CD8-positive, alpha-beta memory T cell (primary cell): ENCODE measurements at regions not wholly inside any gene's neighbourhood (a gene's known extent, or its start where the extent isn't known, plus 50 kb on each side); places are given as distances from the start of the nearest gene placed in this dataset.

ENCODE experiments used
- CTCF ChIA-PET: fragments of 350-600 bp; sonication (Branson Sonifier 250); formaldehyde crosslinking; loops from one replicate; lab custom pipeline; 2021; ENCODE audit warnings: antibody characterized with exemption; lab: Charles Lee
- POLR2A ChIA-PET: fragments of 350-600 bp; sonication (Branson Sonifier 250); formaldehyde crosslinking; loops from one replicate; lab custom pipeline; 2021; ENCODE audit warnings: antibody characterized with exemption; lab: Charles Lee
- DNase-seq, 5 donors: peaks; one replicate each; pipeline versions ENCODE4 v3.0.0 to v3.0.0-alpha.2; 2020 to 2022; ENCODE audit warnings: mixed read lengths in 1 of 5
- H3K27ac ChIP-seq: one replicate; pipeline ENCODE4 v1.7.0; 2013; ENCODE audit warnings: low read depth, mild to moderate bottlenecking, low read length, moderate library complexity
- H3K27me3 ChIP-seq: 2 replicates; pipeline ENCODE4 v1.7.0; 2013; ENCODE audit warnings: low read length, mild to moderate bottlenecking; ENCODE audit not compliant: insufficient read depth, poor library complexity, severe bottlenecking
- H3K36me3 ChIP-seq: 2 replicates; pipeline ENCODE4 v1.7.0; 2013; ENCODE audit warnings: mild to moderate bottlenecking, low read length, moderate library complexity; ENCODE audit not compliant: insufficient read depth
- H3K4me1 ChIP-seq: 2 replicates; pipeline ENCODE4 v1.7.0; 2013; ENCODE audit warnings: mild to moderate bottlenecking, low read length, moderate library complexity; ENCODE audit not compliant: insufficient read depth
- H3K4me3 ChIP-seq: 2 replicates; pipeline ENCODE4 v1.7.0; 2013; ENCODE audit warnings: mild to moderate bottlenecking, low read length
- H3K9me3 ChIP-seq: 2 replicates; pipeline ENCODE4 v1.7.0; 2013; ENCODE audit warnings: mild to moderate bottlenecking, low read length
- H3K27ac Mint-ChIP-seq, 8 donors: one replicate each; pipeline ENCODE4 v1.8.0; 2020 to 2021; ENCODE audit warnings: mixed read lengths in 8 of 8, mild to moderate bottlenecking in 6 of 8, inconsistent platforms in 3 of 8, moderate library complexity in 3 of 8
- H3K27me3 Mint-ChIP-seq, 2 donors: one replicate each; pipeline ENCODE4 v1.8.0; 2020 to 2021; ENCODE audit warnings: mixed read lengths in 2 of 2, mild to moderate bottlenecking in 1 of 2, moderate library complexity in 1 of 2
- H3K36me3 Mint-ChIP-seq, 3 donors: one replicate each; pipeline ENCODE4 v1.8.0; 2020 to 2021; ENCODE audit warnings: mixed read lengths in 3 of 3, inconsistent platforms in 1 of 3, mild to moderate bottlenecking in 1 of 3
- H3K4me1 Mint-ChIP-seq, 3 donors: one replicate each; pipeline ENCODE4 v1.8.0; 2020 to 2021; ENCODE audit warnings: mixed read lengths in 3 of 3, inconsistent platforms in 1 of 3, mild to moderate bottlenecking in 1 of 3
- H3K4me3 Mint-ChIP-seq, 7 donors: one replicate each; pipeline ENCODE4 v1.8.0; 2020 to 2021; ENCODE audit warnings: mixed read lengths in 7 of 7, mild to moderate bottlenecking in 6 of 7, moderate library complexity in 4 of 7, inconsistent platforms in 2 of 7
- H3K9me3 Mint-ChIP-seq, 5 donors: one replicate each; pipeline ENCODE4 v1.8.0; 2020 to 2022; ENCODE audit warnings: mixed read lengths in 5 of 5, mild to moderate bottlenecking in 3 of 5, moderate library complexity in 2 of 5, inconsistent platforms in 1 of 5

DNA sequence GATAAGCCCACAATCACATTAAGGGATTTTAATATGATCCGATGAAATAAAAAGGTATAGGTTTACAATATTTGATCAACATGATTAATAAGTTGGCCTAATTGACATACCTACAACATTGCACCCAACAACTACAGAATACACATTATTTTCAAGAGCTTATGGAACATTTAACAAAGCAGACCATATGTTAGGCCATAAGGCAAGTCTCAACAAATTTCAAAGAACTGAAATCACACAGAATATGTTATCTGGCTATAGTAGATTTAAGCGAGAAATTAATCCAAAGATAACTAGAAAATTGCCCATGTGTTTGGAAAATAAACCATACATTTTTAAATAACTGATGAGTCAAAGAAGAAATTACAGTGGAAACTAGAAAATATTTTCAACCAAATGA is 126.0 kb upstream of the KCNG1 start:
- CTCF ChIA-PET = no interaction called here
- Mint-ChIP-seq H3K27me3 (peaks cover 21 to 51% of the 10 kb centered on the region in 2 donors), H3K4me3 (no peak overlapping the region), H3K27ac (no peak overlapping the region), H3K36me3 (peaks cover 0 to 4% (median 0%) of the 10 kb centered on the region in 3 donors), H3K9me3 (peaks cover 0 to 8% (median 5%) of the 10 kb centered on the region in 5 donors), H3K4me1 (no peaks in the 10 kb centered on the region)
- Histone ChIP-seq H3K27ac (no peak overlapping the region), H3K4me1 (no peaks in the 10 kb centered on the region), H3K4me3 (no peak overlapping the region), H3K9me3 (no peaks in the 10 kb centered on the region), H3K36me3 (no peaks in the 10 kb centered on the region), H3K27me3 (peaks cover 3% of the 10 kb centered on the region)
- no peak for DNase-seq
- POLR2A ChIA-PET = no interaction called here

DNA sequence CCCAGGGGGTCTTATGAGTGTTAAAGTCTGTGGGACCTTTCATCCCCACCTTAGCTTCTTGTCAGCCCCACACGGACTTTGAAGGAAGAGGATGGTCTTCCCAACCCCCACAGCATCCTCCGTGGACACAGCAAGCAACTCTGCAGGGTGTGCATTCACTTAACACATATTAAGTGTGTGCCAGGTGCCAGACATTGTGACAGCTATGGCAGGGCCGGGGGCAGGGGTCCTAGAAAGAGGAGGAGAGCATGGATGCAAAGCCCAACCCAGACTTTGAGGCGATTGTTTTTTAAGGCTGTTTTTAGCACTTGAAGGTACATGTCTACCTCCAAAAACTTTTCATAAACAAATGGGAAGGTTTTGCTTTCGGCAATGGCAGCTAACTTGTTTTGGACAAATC is 121.6 kb upstream of the KCNG1 start:
- POLR2A ChIA-PET = no interaction called here
- Histone ChIP-seq H3K27ac (no peak overlapping the region), H3K27me3 (peaks cover 3% of the 10 kb centered on the region), H3K4me1 (no peaks in the 10 kb centered on the region), H3K36me3 (no peaks in the 10 kb centered on the region), H3K9me3 (no peaks in the 10 kb centered on the region), H3K4me3 (no peak overlapping the region)
- Mint-ChIP-seq H3K4me1 (no peaks in the 10 kb centered on the region), H3K27ac (no peak overlapping the region), H3K27me3 (peaks cover 25 to 71% of the 10 kb centered on the region in 2 donors), H3K4me3 (no peak overlapping the region), H3K36me3 (peaks cover 0 to 4% (median 0%) of the 10 kb centered on the region in 3 donors), H3K9me3 (peaks cover 0 to 8% (median 5%) of the 10 kb centered on the region in 5 donors)
- DNase-seq = no peak
- CTCF ChIA-PET = interaction anchor here (1.1 to 1.4 kb wide), 2 partner anchors 11 to 242 kb away, joined by 3 read pairs; no protein-coding TSS in a partner anchor

DNA sequence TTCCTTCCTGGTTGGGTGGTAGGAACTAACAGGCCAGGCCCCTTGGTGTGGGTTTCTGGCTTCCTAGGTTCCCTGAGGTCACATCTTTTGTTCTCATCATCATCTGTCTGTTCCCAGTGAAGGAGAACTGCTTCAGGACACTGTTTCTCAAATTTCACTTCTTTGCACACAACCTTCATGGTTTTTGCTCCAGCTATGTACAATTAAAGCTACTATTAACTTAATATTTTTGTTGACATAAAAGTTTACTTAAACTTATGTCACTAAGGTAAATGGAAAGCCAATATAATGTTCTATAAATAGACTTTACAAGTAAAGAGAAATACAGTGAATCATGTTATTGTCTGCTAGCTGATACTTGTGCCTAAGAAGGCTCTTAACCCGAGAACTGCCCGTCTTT is 120.7 kb upstream of the KCNG1 start:
- peaks cover 0 to 8% (median 5%) of the 10 kb centered on the region in 5 donors for H3K9me3 Mint-ChIP-seq
- H3K4me3 Mint-ChIP-seq = no peak overlapping the region
- Histone ChIP-seq H3K27ac (no peak overlapping the region), H3K4me1 (no peaks in the 10 kb centered on the region), H3K4me3 (no peak overlapping the region), H3K27me3 (peaks cover 3% of the 10 kb centered on the region), H3K9me3 (no peaks in the 10 kb centered on the region), H3K36me3 (no peaks in the 10 kb centered on the region)
- peaks cover 0 to 7% (median 0%) of the 10 kb centered on the region in 3 donors for H3K36me3 Mint-ChIP-seq
- H3K27me3 Mint-ChIP-seq = peaks cover 26 to 66% of the 10 kb centered on the region in 2 donors
- no peak overlapping the region for H3K27ac Mint-ChIP-seq
- DNase-seq = no peak
- POLR2A ChIA-PET = no interaction called here
- no peaks in the 10 kb centered on the region for H3K4me1 Mint-ChIP-seq
- CTCF ChIA-PET = interaction anchor here (1.1 to 1.4 kb wide), 2 partner anchors 10 to 243 kb away, joined by 3 read pairs; no protein-coding TSS in a partner anchor

DNA sequence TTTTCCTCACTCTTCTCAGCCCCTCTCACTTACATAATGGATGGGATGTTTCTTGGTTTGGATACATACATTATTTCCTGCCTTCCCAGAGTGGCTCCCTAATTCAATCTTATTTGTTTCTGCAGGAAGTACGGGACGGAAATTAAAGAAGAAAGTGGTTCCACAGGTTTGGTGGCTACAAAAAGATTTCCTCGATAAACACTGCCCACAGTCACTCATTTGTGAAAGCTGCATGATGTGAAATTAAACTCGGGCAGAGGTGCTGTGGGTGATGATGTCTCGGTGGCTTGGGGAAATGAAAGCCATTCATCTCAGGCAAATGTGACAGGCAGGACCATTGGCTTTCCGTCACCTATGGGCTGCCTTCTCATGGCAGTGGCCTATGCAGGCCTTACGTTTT is 119.5 kb upstream of the KCNG1 start:
- Histone ChIP-seq H3K4me3 (no peak overlapping the region), H3K9me3 (no peaks in the 10 kb centered on the region), H3K27ac (no peak overlapping the region), H3K4me1 (no peaks in the 10 kb centered on the region), H3K36me3 (no peaks in the 10 kb centered on the region), H3K27me3 (peaks cover 3% of the 10 kb centered on the region)
- no peak overlapping the region for H3K27ac Mint-ChIP-seq
- no peak overlapping the region for H3K4me3 Mint-ChIP-seq
- no peaks in the 10 kb centered on the region for H3K4me1 Mint-ChIP-seq
- H3K27me3 Mint-ChIP-seq = peaks cover 24 to 64% of the 10 kb centered on the region in 2 donors
- ChIA-PET CTCF (no interaction called here), POLR2A (no interaction called here)
- H3K9me3 Mint-ChIP-seq = peaks cover 0 to 8% (median 5%) of the 10 kb centered on the region in 5 donors
- DNase-seq = no peak
- peaks cover 0 to 8% (median 1%) of the 10 kb centered on the region in 3 donors for H3K36me3 Mint-ChIP-seq

DNA sequence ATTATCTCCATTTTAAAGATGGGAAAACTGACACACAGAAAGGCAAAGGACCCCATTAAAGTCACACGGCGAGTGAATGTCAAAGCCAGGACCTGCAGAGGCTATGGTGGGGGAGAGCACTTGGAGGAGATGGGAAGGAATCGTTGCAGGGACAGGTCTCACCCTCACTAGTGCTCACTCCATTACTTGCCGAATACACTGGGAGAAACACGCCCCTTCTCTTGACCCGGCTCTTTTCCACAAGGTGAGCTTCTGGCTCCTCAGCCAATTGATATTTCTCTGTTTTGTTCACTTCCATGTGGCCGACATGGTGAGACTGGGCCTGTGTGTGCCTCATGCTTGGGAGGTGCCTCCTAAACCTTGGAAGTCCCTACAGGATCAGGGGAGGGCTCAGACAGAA is 117.8 kb upstream of the KCNG1 start:
- Histone ChIP-seq H3K4me1 (no peaks in the 10 kb centered on the region), H3K27ac (no peak overlapping the region), H3K36me3 (no peaks in the 10 kb centered on the region), H3K4me3 (no peak overlapping the region), H3K9me3 (no peaks in the 10 kb centered on the region), H3K27me3 (peaks cover 3% of the 10 kb centered on the region)
- no peak for DNase-seq
- Mint-ChIP-seq H3K9me3 (peaks cover 0 to 5% (median 0%) of the 10 kb centered on the region in 5 donors), H3K4me1 (peaks cover 0 to 10% (median 1%) of the 10 kb centered on the region in 3 donors), H3K4me3 (no peak overlapping the region), H3K27me3 (peaks cover 22 to 55% of the 10 kb centered on the region in 2 donors), H3K36me3 (peaks cover 0 to 4% (median 1%) of the 10 kb centered on the region in 3 donors), H3K27ac (no peak overlapping the region)
- CTCF ChIA-PET = interaction anchor here (1.0 kb wide), 1 partner anchor 185 kb away, joined by 3 read pairs; no protein-coding TSS in a partner anchor
- POLR2A ChIA-PET = no interaction called here

DNA sequence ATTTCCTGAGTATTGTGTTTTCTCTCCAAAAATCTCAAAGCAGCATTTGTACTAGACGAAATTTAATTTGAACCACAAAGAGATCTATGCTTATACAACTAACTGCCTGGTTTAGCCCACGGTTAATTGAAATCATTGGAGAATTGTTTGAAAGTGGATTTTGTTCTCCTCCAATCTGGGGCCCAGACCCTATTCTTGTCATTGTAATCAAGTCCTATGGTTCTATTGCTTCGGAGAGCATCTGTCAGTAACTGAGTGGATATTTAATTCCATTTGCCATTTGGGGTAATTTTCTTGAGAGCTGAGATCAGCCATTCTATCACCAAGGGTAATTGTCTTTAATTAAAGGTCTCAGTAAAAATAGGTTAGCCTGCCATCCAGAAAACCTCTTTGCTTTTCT is 117.0 kb upstream of the KCNG1 start:
- Mint-ChIP-seq H3K9me3 (no peaks in the 10 kb centered on the region), H3K36me3 (peaks cover 0 to 4% (median 1%) of the 10 kb centered on the region in 3 donors), H3K4me1 (peaks cover 0 to 11% (median 1%) of the 10 kb centered on the region in 3 donors), H3K27me3 (peaks cover 20 to 47% of the 10 kb centered on the region in 2 donors), H3K4me3 (no peak overlapping the region), H3K27ac (no peak overlapping the region)
- ChIA-PET POLR2A (no interaction called here), CTCF (no interaction called here)
- Histone ChIP-seq H3K4me1 (no peaks in the 10 kb centered on the region), H3K9me3 (no peaks in the 10 kb centered on the region), H3K4me3 (no peak overlapping the region), H3K27me3 (peaks cover 1% of the 10 kb centered on the region), H3K27ac (no peak overlapping the region), H3K36me3 (no peaks in the 10 kb centered on the region)
- DNase-seq = no peak

DNA sequence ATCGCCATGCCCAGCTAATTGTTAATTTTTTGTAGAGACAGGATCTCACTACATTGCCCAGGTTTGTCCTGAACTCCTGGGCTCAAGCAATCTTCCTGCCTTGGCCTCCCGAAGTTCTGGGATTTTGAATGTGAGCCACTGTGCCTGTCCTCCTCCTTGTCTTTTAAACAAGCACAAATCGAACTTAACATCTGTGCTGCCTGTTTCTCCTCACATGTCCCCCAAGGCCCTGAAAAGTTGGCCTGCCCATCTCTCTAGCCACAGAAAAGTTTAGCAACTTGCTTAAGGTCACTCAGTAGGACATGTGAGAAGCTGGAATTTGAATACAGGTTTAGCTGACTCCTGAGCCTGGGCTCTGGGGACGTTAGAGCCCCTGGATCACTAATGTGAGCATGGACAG is 115.7 kb upstream of the KCNG1 start:
- Mint-ChIP-seq H3K36me3 (peaks cover 0 to 4% (median 1%) of the 10 kb centered on the region in 3 donors), H3K4me1 (peaks cover 0 to 11% (median 1%) of the 10 kb centered on the region in 3 donors), H3K27me3 (peaks cover 18 to 34% of the 10 kb centered on the region in 2 donors), H3K4me3 (peak overlapping the region in 1 of 7 donors; percentile 46), H3K27ac (no peak overlapping the region), H3K9me3 (no peaks in the 10 kb centered on the region)
- Histone ChIP-seq H3K27ac (no peak overlapping the region), H3K36me3 (no peaks in the 10 kb centered on the region), H3K9me3 (no peaks in the 10 kb centered on the region), H3K4me1 (no peaks in the 10 kb centered on the region), H3K4me3 (no peak overlapping the region), H3K27me3 (no peaks in the 10 kb centered on the region)
- CTCF ChIA-PET = no interaction called here
- POLR2A ChIA-PET = no interaction called here
- DNase-seq = no peak

DNA sequence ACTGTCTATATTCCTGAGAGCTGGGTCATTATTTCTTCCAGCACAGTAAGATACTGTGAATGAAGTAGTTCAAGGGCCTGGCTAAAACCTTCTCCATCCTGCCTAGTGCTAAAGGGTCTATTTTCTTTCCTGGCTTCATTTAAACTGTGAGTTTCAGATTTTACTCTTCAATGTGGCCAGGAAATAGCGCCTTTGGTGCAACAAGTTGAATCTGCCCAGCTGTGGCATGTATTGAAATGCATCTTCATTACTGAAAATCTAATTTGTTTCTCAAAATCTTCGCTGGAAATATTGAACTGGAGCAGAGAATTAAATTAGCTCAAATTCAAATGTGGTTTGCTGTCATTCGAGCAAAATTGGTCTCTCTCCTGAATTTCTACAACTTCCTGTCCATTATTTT is 114.6 kb upstream of the KCNG1 start:
- H3K27me3 ChIP-seq = no peaks in the 10 kb centered on the region
- Mint-ChIP-seq H3K36me3 (peaks cover 0 to 4% (median 1%) of the 10 kb centered on the region in 3 donors), H3K4me1 (peaks cover 0 to 11% (median 1%) of the 10 kb centered on the region in 3 donors), H3K4me3 (no peak overlapping the region), H3K27me3 (peaks cover 13 to 23% of the 10 kb centered on the region in 2 donors), H3K27ac (no peak overlapping the region), H3K9me3 (no peaks in the 10 kb centered on the region)
- H3K27ac ChIP-seq = no peak overlapping the region
- no peaks in the 10 kb centered on the region for H3K9me3 ChIP-seq
- H3K4me1 ChIP-seq = no peaks in the 10 kb centered on the region
- DNase-seq = no peak
- ChIA-PET POLR2A (no interaction called here), CTCF (no interaction called here)
- no peaks in the 10 kb centered on the region for H3K36me3 ChIP-seq
- H3K4me3 ChIP-seq = no peak overlapping the region
